Liver (tissue), 8 donors: ENCODE measurements at regions not wholly inside any gene's neighbourhood (a gene's known extent, or its start where the extent isn't known, plus 50 kb on each side); places are given as distances from the start of the nearest gene placed in this dataset.

Source experiments
- DNase-seq: peaks from one replicate; pipeline ENCODE4 v3.0.0-alpha.2; 2017; ENCODE audit warnings: low spot score
- H3K27ac ChIP-seq, 2 donors: one replicate each; pipeline ENCODE4 v1.7.0; 2013; ENCODE audit warnings: inconsistent platforms in 2 of 2, low read length in 2 of 2, control low read depth in 1 of 2, low read depth in 1 of 2, mild to moderate bottlenecking in 1 of 2
- H3K27me3 ChIP-seq, 4 donors: one replicate each; pipeline versions ENCODE4 v1.6.1 to v1.7.0; 2013; ENCODE audit warnings: low read length in 3 of 4, inconsistent platforms in 1 of 4, mild to moderate bottlenecking in 1 of 4, moderate library complexity in 1 of 4; ENCODE audit not compliant: control insufficient read depth in 4 of 4, insufficient read depth in 4 of 4
- H3K36me3 ChIP-seq, 4 donors: one replicate each; pipeline versions ENCODE4 v1.6.1 to v1.7.0; 2013; ENCODE audit warnings: low read length in 3 of 4, mild to moderate bottlenecking in 3 of 4, low read depth in 1 of 4, moderate library complexity in 1 of 4; ENCODE audit not compliant: control insufficient read depth in 4 of 4, insufficient read depth in 3 of 4
- H3K4me1 ChIP-seq, 4 donors: one replicate each; pipeline versions ENCODE4 v1.6.1 to v1.7.0; 2013; ENCODE audit warnings: low read length in 3 of 4, mild to moderate bottlenecking in 3 of 4, moderate library complexity in 1 of 4; ENCODE audit not compliant: control insufficient read depth in 4 of 4, insufficient read depth in 4 of 4
- H3K4me3 ChIP-seq, 3 donors: one replicate each; pipeline versions ENCODE4 v1.6.1 to v1.7.0; 2013; ENCODE audit warnings: low read length in 3 of 3, control low read depth in 1 of 3, low read depth in 1 of 3, mild to moderate bottlenecking in 1 of 3
- H3K9ac ChIP-seq, 2 donors: one replicate each; pipeline ENCODE4 v1.7.0; 2013; ENCODE audit warnings: low read length in 2 of 2, mild to moderate bottlenecking in 2 of 2, moderate library complexity in 2 of 2, control low read depth in 1 of 2, low read depth in 1 of 2
- H3K9me3 ChIP-seq, 4 donors: one replicate each; pipeline versions ENCODE4 v1.6.1 to v1.7.0; 2013; ENCODE audit warnings: low read length in 3 of 4; ENCODE audit not compliant: control insufficient read depth in 4 of 4
- ATF3 ChIP-seq: IDR thresholded peaks from 2 replicates; pipeline ENCODE4 v1.6.1; 2016; ENCODE audit warnings: antibody characterized with exemption
- CTCF ChIP-seq: fragments of 150-350 bp; IDR thresholded peaks from 2 replicates; pipeline ENCODE4 v1.5.1; 2017; ENCODE audit warnings: improper control_type of control experiment, low read depth, low read length; ENCODE audit not compliant: missing input control
- EGR1 ChIP-seq, 2 donors: IDR thresholded peaks; 2 replicates each; pipeline ENCODE4 v1.6.1; 2016 to 2018; ENCODE audit warnings: antibody characterized with exemption in 2 of 2, low read depth in 2 of 2
- FOXA1 ChIP-seq: IDR thresholded peaks from 2 replicates; pipeline ENCODE4 v1.6.1; 2016; ENCODE audit warnings: antibody characterized with exemption
- FOXA2 ChIP-seq: IDR thresholded peaks from 2 replicates; pipeline ENCODE4 v1.6.1; 2016; ENCODE audit warnings: antibody characterized with exemption
- GABPA ChIP-seq, 2 donors: IDR thresholded peaks in 1 of 2; conservative IDR thresholded peaks in 1 of 2; 2 replicates each; pipeline ENCODE4 v1.6.1; 2016; ENCODE audit warnings: antibody characterized with exemption in 2 of 2, mild to moderate bottlenecking in 1 of 2, moderate library complexity in 1 of 2
- HNF4A ChIP-seq, 2 donors: conservative IDR thresholded peaks; 2 replicates each; pipeline ENCODE4 v1.6.1; 2016; ENCODE audit warnings: antibody characterized with exemption in 2 of 2, mild to moderate bottlenecking in 2 of 2
- JUND ChIP-seq, 2 donors: IDR thresholded peaks; 2 replicates each; pipeline ENCODE4 v1.6.1; 2016; ENCODE audit warnings: antibody characterized with exemption in 2 of 2
- MAX ChIP-seq: IDR thresholded peaks from 2 replicates; pipeline ENCODE4 v1.6.1; 2016; ENCODE audit warnings: antibody characterized with exemption
- NR2F2 ChIP-seq: IDR thresholded peaks from 2 replicates; pipeline ENCODE4 v1.6.1; 2016; ENCODE audit warnings: antibody characterized with exemption
- RAD21 ChIP-seq, 2 donors: IDR thresholded peaks; 2 replicates each; pipeline ENCODE4 v1.6.1; 2016; ENCODE audit warnings: antibody characterized with exemption in 2 of 2, mild to moderate bottlenecking in 2 of 2
- REST ChIP-seq: IDR thresholded peaks from 2 replicates; pipeline ENCODE4 v1.6.1; 2016; ENCODE audit warnings: antibody characterized with exemption, mild to moderate bottlenecking
- RXRA ChIP-seq, 2 donors: IDR thresholded peaks; 2 replicates each; pipeline ENCODE4 v1.6.1; 2017 to 2018; ENCODE audit warnings: antibody characterized with exemption in 2 of 2, mild to moderate bottlenecking in 1 of 2
- SP1 ChIP-seq: IDR thresholded peaks from 2 replicates; pipeline ENCODE4 v1.6.1; 2018; ENCODE audit warnings: antibody characterized with exemption, mild to moderate bottlenecking
- TAF1 ChIP-seq: conservative IDR thresholded peaks from 2 replicates; pipeline ENCODE4 v1.6.1; 2016; ENCODE audit warnings: antibody characterized with exemption, mild to moderate bottlenecking
- YY1 ChIP-seq: IDR thresholded peaks from 2 replicates; pipeline ENCODE4 v1.6.1; 2016; ENCODE audit warnings: antibody characterized with exemption, mild to moderate bottlenecking
- ZBTB33 ChIP-seq: IDR thresholded peaks from 2 replicates; pipeline ENCODE4 v1.6.1; 2016; ENCODE audit warnings: antibody characterized with exemption
- WGBS: extraction: QIAGEN DNeasy Blood & Tissue Kit; methylation state at CpG from one replicate; pipeline ENCODE4 v1.1.7; 2013; 5-methylcytosine and 5-hydroxymethylcytosine counted together
- donor health status: healthy.
- donor health status: healthy.
- donor health status: healthy.
- donor health status: healthy.
- donor health status: healthy.

- 45% methylated on average over 4 of the region's 4 CpGs for WGBS
- DNase-seq: no peak
- TF ChIP-seq RAD21 (IDR thresholded peaks at IDR 0.05): no peak
- TF ChIP-seq REST: no peak
- TF ChIP-seq GABPA (IDR thresholded peaks at IDR 0.05 in 1 of 2, conservative IDR thresholded peaks at IDR 0.05 in 1 of 2): no peak
- no peak for TF ChIP-seq YY1
- TF ChIP-seq EGR1 (IDR thresholded peaks at IDR 0.05; ENCODE audit: low read depth in 2 of 2): no peak
- TF ChIP-seq NR2F2: no peak
- TF ChIP-seq FOXA2: no peak
- TF ChIP-seq JUND (IDR thresholded peaks at IDR 0.05): no peak
- no peak for TF ChIP-seq MAX
- no peak for TF ChIP-seq FOXA1
- Histone ChIP-seq H3K4me3 (no peak overlapping the region), H3K27ac (no peak overlapping the region), H3K9ac (no peak overlapping the region), H3K9me3 (peaks cover 0 to 7% (median under 1%) of the 10 kb centered on the region in 4 donors), H3K4me1 (no peaks in the 10 kb centered on the region), H3K27me3 (no peaks in the 10 kb centered on the region), H3K36me3 (no peaks in the 10 kb centered on the region)
These were observed 472.1 kb downstream of the BCL11B start for GRCh38 chr14:98799891-98800290.

GRCh38 chr14:98802044-98802443 is 470.0 kb downstream of the BCL11B start:
- no peak for DNase-seq
- H3K9ac ChIP-seq: no peak overlapping the region
- no peaks in the 10 kb centered on the region for H3K36me3 ChIP-seq
- H3K4me3 ChIP-seq: no peak overlapping the region
- WGBS: 77% methylated on average over 9 of the region's 9 CpGs
- H3K4me1 ChIP-seq: no peaks in the 10 kb centered on the region
- TF ChIP-seq REST: no peak
- no peak for TF ChIP-seq HNF4A (conservative IDR thresholded peaks at IDR 0.05)
- TF ChIP-seq FOXA2: no peak
- TF ChIP-seq ATF3: no peak
- TF ChIP-seq NR2F2: no peak
- TF ChIP-seq GABPA (IDR thresholded peaks at IDR 0.05 in 1 of 2, conservative IDR thresholded peaks at IDR 0.05 in 1 of 2): no peak
- TF ChIP-seq EGR1 (IDR thresholded peaks at IDR 0.05; ENCODE audit: low read depth in 2 of 2): no peak
- no peak for TF ChIP-seq TAF1
- no peak for TF ChIP-seq RXRA (IDR thresholded peaks at IDR 0.05)
- TF ChIP-seq MAX: no peak
- no peak for TF ChIP-seq RAD21 (IDR thresholded peaks at IDR 0.05)
- no peak for TF ChIP-seq JUND (IDR thresholded peaks at IDR 0.05)
- no peak for TF ChIP-seq SP1
- no peak for TF ChIP-seq ZBTB33
- no peak for TF ChIP-seq CTCF
- H3K27ac ChIP-seq: no peak overlapping the region
- no peaks in the 10 kb centered on the region for H3K27me3 ChIP-seq
- H3K9me3 ChIP-seq: peaks cover 0 to 4% (median under 1%) of the 10 kb centered on the region in 4 donors
